ENCODE measurements at regions not wholly inside any gene's neighbourhood (a gene's known extent, or its start where the extent isn't known, plus 50 kb on each side); places are given as distances from the start of the nearest gene placed in this dataset.

DNA sequence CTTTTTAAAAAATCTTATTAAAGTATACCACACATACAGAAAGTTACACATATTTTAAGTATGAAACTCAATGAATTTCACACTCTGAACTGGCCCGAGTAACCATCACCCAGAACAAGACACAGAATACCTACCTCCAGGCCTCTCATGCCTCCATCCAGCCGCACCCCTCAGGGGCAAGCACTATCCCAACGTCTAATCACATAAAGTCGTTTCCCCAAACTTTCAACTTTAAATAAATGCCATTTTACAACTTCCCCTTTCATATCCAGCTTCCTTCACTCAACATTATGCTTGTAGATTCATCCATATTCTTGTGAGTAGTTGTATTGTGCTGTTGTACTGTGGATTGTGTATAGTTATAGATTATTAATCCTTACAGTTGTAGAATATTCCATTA, 539.1 kb downstream of the CD83 start:
- Mint-ChIP-seq H3K9me3 (no peaks in the 10 kb centered on the region), H3K27me3 (ENCODE audit: low read depth in 2 of 2) (peaks cover 7 to 13% of the 10 kb centered on the region in 2 donors), H3K27ac (peak overlapping the region; percentile 80 to 91), H3K4me1 (peaks cover 21 to 31% of the 10 kb centered on the region in 2 donors), H3K36me3 (no peaks in the 10 kb centered on the region), H3K4me3 (peak overlapping the region; percentile 66)
- peaks cover 34% of the 10 kb centered on the region for H3K4me1 ChIP-seq (ENCODE audit: control insufficient read depth, insufficient read depth, low read length)
- intact Hi-C loops (cut with micrococcal nuclease): no loop called here
- H3K27me3 ChIP-seq (ENCODE audit: control insufficient read depth, insufficient read depth, low read length): no peaks in the 10 kb centered on the region
- no peak overlapping the region for H3K4me3 ChIP-seq (ENCODE audit: low read length)
- ATAC-seq (no peak), DNase-seq (no peak)
- 31% methylated on average over 4 of the region's 4 CpGs for WGBS (ENCODE audit: insufficient coverage)
- TF ChIP-seq, protein P1, sequence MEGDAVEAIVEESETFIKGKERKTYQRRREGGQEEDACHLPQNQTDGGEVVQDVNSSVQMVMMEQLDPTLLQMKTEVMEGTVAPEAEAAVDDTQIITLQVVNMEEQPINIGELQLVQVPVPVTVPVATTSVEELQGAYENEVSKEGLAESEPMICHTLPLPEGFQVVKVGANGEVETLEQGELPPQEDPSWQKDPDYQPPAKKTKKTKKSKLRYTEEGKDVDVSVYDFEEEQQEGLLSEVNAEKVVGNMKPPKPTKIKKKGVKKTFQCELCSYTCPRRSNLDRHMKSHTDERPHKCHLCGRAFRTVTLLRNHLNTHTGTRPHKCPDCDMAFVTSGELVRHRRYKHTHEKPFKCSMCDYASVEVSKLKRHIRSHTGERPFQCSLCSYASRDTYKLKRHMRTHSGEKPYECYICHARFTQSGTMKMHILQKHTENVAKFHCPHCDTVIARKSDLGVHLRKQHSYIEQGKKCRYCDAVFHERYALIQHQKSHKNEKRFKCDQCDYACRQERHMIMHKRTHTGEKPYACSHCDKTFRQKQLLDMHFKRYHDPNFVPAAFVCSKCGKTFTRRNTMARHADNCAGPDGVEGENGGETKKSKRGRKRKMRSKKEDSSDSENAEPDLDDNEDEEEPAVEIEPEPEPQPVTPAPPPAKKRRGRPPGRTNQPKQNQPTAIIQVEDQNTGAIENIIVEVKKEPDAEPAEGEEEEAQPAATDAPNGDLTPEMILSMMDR (IDR thresholded peaks at IDR 0.05): no peak
- no peaks in the 10 kb centered on the region for H3K9me3 ChIP-seq (ENCODE audit: control insufficient read depth, insufficient read depth, low read length)
- H3K36me3 ChIP-seq (ENCODE audit: control insufficient read depth, insufficient read depth, low read length): no peaks in the 10 kb centered on the region
- peak overlapping the region; percentile 72 for H3K27ac ChIP-seq (ENCODE audit: low read length)

DNA sequence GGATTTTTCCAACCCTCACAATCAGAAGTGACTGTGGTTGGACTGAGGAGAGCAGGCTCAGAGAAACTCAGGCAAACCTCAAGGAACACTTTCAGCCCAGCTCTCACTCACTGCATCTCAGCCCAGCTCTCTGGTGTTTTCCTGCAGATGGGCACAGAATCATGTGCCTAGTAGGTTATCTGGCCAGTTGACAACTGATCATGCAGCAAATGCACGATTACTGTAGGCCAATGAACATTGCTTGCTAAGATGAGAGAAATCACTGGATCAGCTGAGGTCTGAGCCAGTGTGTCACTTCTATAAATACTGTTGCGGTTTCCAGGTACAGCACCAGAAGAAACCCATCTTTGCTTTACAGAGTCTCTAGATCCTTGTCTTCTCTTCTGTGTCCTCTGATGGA, 540.5 kb downstream of the CD83 start:
- H3K4me3 Mint-ChIP-seq: no peak overlapping the region
- no peak overlapping the region for H3K4me3 ChIP-seq (ENCODE audit: low read length)

DNA sequence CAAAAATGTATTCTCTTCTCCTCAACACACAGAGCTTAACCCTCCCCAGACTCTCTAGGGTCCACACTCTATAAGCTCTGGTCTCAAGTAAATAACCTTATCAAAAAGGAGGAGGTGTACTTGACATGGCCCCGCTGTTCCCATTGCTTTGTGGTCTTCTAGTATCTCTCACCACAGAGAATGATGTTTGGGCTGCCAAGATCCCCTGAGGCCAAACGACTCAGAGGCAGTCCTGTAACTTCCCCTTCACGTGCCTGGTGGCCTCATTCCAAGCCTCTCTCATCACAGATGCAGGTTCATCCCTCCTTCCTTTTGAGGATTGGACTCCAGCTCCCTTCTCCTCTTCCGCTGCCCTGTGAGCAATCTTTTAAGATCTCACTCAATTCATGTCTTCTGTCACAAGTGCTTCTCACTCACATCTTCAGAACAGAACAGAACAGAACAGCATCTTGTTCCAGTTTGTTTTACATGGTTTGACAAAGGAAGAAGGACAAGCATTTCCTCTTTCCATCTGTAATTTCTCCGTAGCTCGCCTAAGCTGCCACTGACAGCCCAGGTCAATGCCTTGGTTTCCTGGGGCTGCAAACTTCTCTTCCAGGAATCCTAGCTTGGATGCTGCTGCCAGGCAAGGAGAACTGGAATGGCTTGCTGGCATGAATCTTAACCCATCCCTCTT, 541.5 kb downstream of the CD83 start:
- H3K27ac Mint-ChIP-seq: no peak overlapping the region
- 44% methylated on average over 6 of the region's 6 CpGs for WGBS (ENCODE audit: insufficient coverage)
- intact Hi-C loops (cut with micrococcal nuclease): no loop called here

More for the DNA sequence above, 540.5 kb downstream of the CD83 start:
- H3K27me3 Mint-ChIP-seq (ENCODE audit: low read depth in 2 of 2): peaks cover 7 to 13% of the 10 kb centered on the region in 2 donors
- H3K27ac Mint-ChIP-seq: no peak overlapping the region
- DNase-seq (no peak), ATAC-seq (no peak)
- Histone ChIP-seq H3K27me3 (ENCODE audit: control insufficient read depth, insufficient read depth, low read length) (no peaks in the 10 kb centered on the region), H3K27ac (ENCODE audit: low read length) (peak overlapping the region; percentile 16), H3K4me1 (ENCODE audit: control insufficient read depth, insufficient read depth, low read length) (peaks cover 37% of the 10 kb centered on the region), H3K9me3 (ENCODE audit: control insufficient read depth, insufficient read depth, low read length) (no peaks in the 10 kb centered on the region), H3K36me3 (ENCODE audit: control insufficient read depth, insufficient read depth, low read length) (no peaks in the 10 kb centered on the region)
- H3K4me1 Mint-ChIP-seq: peaks cover 21 to 31% of the 10 kb centered on the region in 2 donors
- TF ChIP-seq, protein P1 (IDR thresholded peaks at IDR 0.05): no peak
- H3K36me3 Mint-ChIP-seq: no peaks in the 10 kb centered on the region
- no peaks in the 10 kb centered on the region for H3K9me3 Mint-ChIP-seq
- intact Hi-C loops (cut with micrococcal nuclease): no loop called here
- WGBS (ENCODE audit: insufficient coverage): 81% methylated on average over 2 of the region's 2 CpGs

More for the DNA sequence above, 541.5 kb downstream of the CD83 start:
- H3K27me3 ChIP-seq (ENCODE audit: control insufficient read depth, insufficient read depth, low read length): no peaks in the 10 kb centered on the region
- H3K36me3 ChIP-seq (ENCODE audit: control insufficient read depth, insufficient read depth, low read length): no peaks in the 10 kb centered on the region
- H3K4me1 ChIP-seq (ENCODE audit: control insufficient read depth, insufficient read depth, low read length): peaks cover 41% of the 10 kb centered on the region
- H3K27me3 Mint-ChIP-seq (ENCODE audit: low read depth in 2 of 2): peaks cover 7 to 13% of the 10 kb centered on the region in 2 donors
- H3K9me3 Mint-ChIP-seq: no peaks in the 10 kb centered on the region
- TF ChIP-seq, protein P1 (IDR thresholded peaks at IDR 0.05): no peak
- no peak for ATAC-seq
- no peak for DNase-seq
- no peaks in the 10 kb centered on the region for H3K36me3 Mint-ChIP-seq
- no peak overlapping the region for H3K4me3 ChIP-seq (ENCODE audit: low read length)
- peaks cover 25 to 36% of the 10 kb centered on the region in 2 donors for H3K4me1 Mint-ChIP-seq
- no peak overlapping the region for H3K4me3 Mint-ChIP-seq
- no peaks in the 10 kb centered on the region for H3K9me3 ChIP-seq (ENCODE audit: control insufficient read depth, insufficient read depth, low read length)
- peak overlapping the region; percentile 58 for H3K27ac ChIP-seq (ENCODE audit: low read length)
